OCI-LY1 (cell line): ENCODE measurements at regions not wholly inside any gene's neighbourhood (a gene's known extent, or its start where the extent isn't known, plus 50 kb on each side); places are given as distances from the start of the nearest gene placed in this dataset.

ENCODE experiments used
- H2AFZ ChIP-seq: fragments of 200-600 bp; sonication (generic), shearing (Covaris generic); 2 replicates; pipeline ENCODE4 v1.6.0; 2014; ENCODE audit warnings: antibody characterized with exemption, mild to moderate bottlenecking, low read length
- H3F3A ChIP-seq: fragments of 200-600 bp; sonication (generic), shearing (Covaris generic); 2 replicates; pipeline ENCODE4 v1.6.0; 2014; ENCODE audit warnings: mild to moderate bottlenecking, antibody characterized with exemption, low read length, moderate library complexity; ENCODE audit not compliant: insufficient read depth
- H3K27ac ChIP-seq: fragments of 200-600 bp; sonication (generic); 2 replicates; pipeline ENCODE4 v1.5.1; 2014; ENCODE audit warnings: low read length, mixed run types, mild to moderate bottlenecking, low read depth; ENCODE audit not compliant: poor library complexity, severe bottlenecking
- H3K27me3 ChIP-seq: fragments of 200-600 bp; sonication (generic); 2 replicates; pipeline ENCODE4 v1.6.0; 2014; ENCODE audit warnings: antibody characterized with exemption, mild to moderate bottlenecking, low read length, moderate library complexity; ENCODE audit not compliant: insufficient read depth
- H3K36me3 ChIP-seq: fragments of 200-600 bp; sonication (generic); 2 replicates; pipeline ENCODE4 v1.6.1; 2014; ENCODE audit warnings: mild to moderate bottlenecking, antibody characterized with exemption, low read length, moderate library complexity, mixed read lengths; ENCODE audit not compliant: insufficient read depth
- H3K4me1 ChIP-seq: fragments of 200-600 bp; sonication (generic); 2 replicates; pipeline ENCODE4 v1.5.1; 2014; ENCODE audit warnings: mild to moderate bottlenecking, low read length, moderate library complexity; ENCODE audit not compliant: insufficient read depth, severe bottlenecking
- H3K4me2 ChIP-seq: fragments of 200-600 bp; sonication (generic), shearing (Covaris generic); 2 replicates; pipeline ENCODE4 v1.6.1; 2014; ENCODE audit warnings: low read length
- H3K4me3 ChIP-seq: fragments of 200-600 bp; sonication (generic); 2 replicates; pipeline ENCODE4 v1.5.1; 2014; ENCODE audit warnings: low read length, low read depth, mild to moderate bottlenecking, mixed read lengths; ENCODE audit not compliant: poor library complexity, severe bottlenecking
- H3K79me2 ChIP-seq: fragments of 200-600 bp; shearing (Covaris generic); 2 replicates; pipeline ENCODE4 v1.6.1; 2016; ENCODE audit warnings: mixed run types, low read length, mixed read lengths; ENCODE audit not compliant: insufficient read depth
- H3K9ac ChIP-seq: fragments of 200-600 bp; sonication (generic), shearing (Covaris generic); 2 replicates; pipeline ENCODE4 v1.6.1; 2014; ENCODE audit warnings: mild to moderate bottlenecking, low read length, mixed read lengths
- H3K9me2 ChIP-seq: fragments of 200-600 bp; sonication (generic), shearing (Covaris generic); 2 replicates; pipeline ENCODE4 v1.6.1; 2014; ENCODE audit warnings: low read depth, mild to moderate bottlenecking, low read length, mixed read lengths
- H3K9me3 ChIP-seq: fragments of 200-600 bp; shearing (Covaris generic); 2 replicates; pipeline ENCODE4 v1.6.1; 2014; ENCODE audit warnings: low read length, mixed read lengths
- H4K20me1 ChIP-seq: fragments of 200-600 bp; sonication (generic), shearing (Covaris generic); 2 replicates; pipeline ENCODE4 v1.6.0; 2016; ENCODE audit warnings: mild to moderate bottlenecking, low read length; ENCODE audit not compliant: insufficient read depth
- CTCF ChIP-seq: fragments of 200-600 bp; sonication (generic), shearing (Covaris generic); IDR thresholded peaks from 2 replicates; pipeline ENCODE4 v1.5.1; 2017; ENCODE audit warnings: mild to moderate bottlenecking, antibody characterized with exemption, low read length, moderate library complexity, mixed read lengths
- EZH2 ChIP-seq: fragments of 200-600 bp; sonication (generic), shearing (Covaris generic); IDR thresholded peaks from 2 replicates; pipeline ENCODE4 v1.8.0; 2017; ENCODE audit warnings: borderline replicate concordance, mixed run types, mild to moderate bottlenecking, antibody characterized with exemption, low read length, moderate library complexity, mixed read lengths

DNA sequence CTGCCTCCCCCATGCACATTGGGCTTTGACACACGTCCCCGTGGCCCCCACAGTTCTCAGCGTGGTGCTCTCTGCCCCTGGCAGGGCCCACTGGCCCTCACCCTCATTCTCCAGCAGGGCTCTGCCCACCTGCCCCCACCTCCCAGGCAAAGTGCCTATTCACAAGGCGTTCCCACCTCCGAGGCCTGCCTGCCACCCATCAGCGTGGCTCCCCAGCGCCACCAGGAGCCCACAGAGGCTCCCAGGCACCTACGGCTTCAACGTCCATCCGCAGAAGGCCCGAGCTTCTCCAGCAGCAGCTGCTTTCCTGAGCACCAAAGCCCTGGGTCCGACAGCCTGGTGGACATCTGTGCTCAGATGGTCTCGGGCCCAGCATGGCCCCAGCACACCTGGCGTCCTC lies 211.8 kb upstream of the PPP2R2D start:
- no peak overlapping the region for H3K4me2 ChIP-seq
- no peak overlapping the region for H3K9ac ChIP-seq
- H3K4me3 ChIP-seq: no peak overlapping the region
- H4K20me1 ChIP-seq: no peaks in the 10 kb centered on the region
- no peak for TF ChIP-seq EZH2
- TF ChIP-seq CTCF: peak; percentile 7; the same call in 1 of the 2 replicates
- H3F3A ChIP-seq: no peaks in the 10 kb centered on the region
- no peak overlapping the region for H2AFZ ChIP-seq
- H3K4me1 ChIP-seq: no peaks in the 10 kb centered on the region
- H3K79me2 ChIP-seq: no peaks in the 10 kb centered on the region
- no peaks in the 10 kb centered on the region for H3K9me3 ChIP-seq
- no peaks in the 10 kb centered on the region for H3K9me2 ChIP-seq
- H3K36me3 ChIP-seq: no peaks in the 10 kb centered on the region
- no peak overlapping the region for H3K27ac ChIP-seq
- no peaks in the 10 kb centered on the region for H3K27me3 ChIP-seq

GRCh38 chr10:131689486-131689885 lies 211.3 kb upstream of the PPP2R2D start:
- Histone ChIP-seq H3K4me2 (no peak overlapping the region), H2AFZ (no peak overlapping the region), H3F3A (no peaks in the 10 kb centered on the region), H3K27me3 (no peaks in the 10 kb centered on the region), H3K9ac (no peak overlapping the region), H4K20me1 (no peaks in the 10 kb centered on the region), H3K79me2 (no peaks in the 10 kb centered on the region), H3K9me3 (no peaks in the 10 kb centered on the region), H3K4me3 (no peak overlapping the region), H3K27ac (no peak overlapping the region), H3K4me1 (no peaks in the 10 kb centered on the region), H3K9me2 (no peaks in the 10 kb centered on the region), H3K36me3 (no peaks in the 10 kb centered on the region)
- no peak for TF ChIP-seq CTCF
- TF ChIP-seq EZH2: no peak

- Histone ChIP-seq H3K79me2 (no peaks in the 10 kb centered on the region), H2AFZ (no peak overlapping the region), H3K4me3 (no peak overlapping the region), H3K27ac (no peak overlapping the region), H3K4me2 (no peak overlapping the region), H3K9me2 (no peaks in the 10 kb centered on the region), H3K9ac (no peak overlapping the region), H3K4me1 (no peaks in the 10 kb centered on the region), H3K9me3 (no peaks in the 10 kb centered on the region), H3K36me3 (no peaks in the 10 kb centered on the region), H4K20me1 (no peaks in the 10 kb centered on the region), H3F3A (no peaks in the 10 kb centered on the region), H3K27me3 (no peaks in the 10 kb centered on the region)
- TF ChIP-seq CTCF (no peak), EZH2 (no peak)
These were observed 210.7 kb upstream of the PPP2R2D start for GRCh38 chr10:131689954-131690757.
